K562 (cell line): ENCODE measurements at regions not wholly inside any gene's neighbourhood (a gene's known extent, or its start where the extent isn't known, plus 50 kb on each side); places are given as distances from the start of the nearest gene placed in this dataset.

Experiments used
- ATAC-seq: fragments of 200-7000 bp; cut with Tn5 transposase; 3 replicates; pipeline ENCODE4 v1.9.1; 2020; ENCODE audit warnings: moderate library complexity
- BruUV-seq: library from RNA; stranded (reverse); fragments of 400-500 nt; replicated peaks from 2 replicates; lab custom pipeline; 2021; lab: Mats Ljungman, UMichigan
- CTCF ChIA-PET: fragments of 300-600 bp; formaldehyde crosslinking; extraction: SDS; loops from one replicate; lab custom pipeline; 2021; ENCODE audit warnings: low intra/inter-chr PET ratio; lab: Yijun Ruan, JAX
- POLR2A ChIA-PET: fragments of 300-600, 350-650 bp; sonication (Branson Sonifier 250); formaldehyde crosslinking; extraction: SDS; loops from one replicate; lab custom pipeline; 2021; ENCODE audit warnings: antibody characterized with exemption, inconsistent platforms; lab: Yijun Ruan, JAX
- DNase-seq, 4 experiments: peaks; one replicate each; pipeline versions ENCODE4 v3.0.0 to v3.0.0-alpha.2; 2011 to 2018; ENCODE audit warnings: low spot score in 3 of 4, mixed read lengths in 3 of 4; ENCODE audit errors: extremely low read depth in 1 of 4
- FAIRE-seq: peaks from 2 replicates; lab custom pipeline; 2011; peaks lifted over from hg19 to GRCh38; lab: Jason Lieb, UNC
- H2AFZ ChIP-seq: 2 replicates; pipeline ENCODE4 v1.6.0; 2011; ENCODE audit warnings: low read depth, low read length, control low read depth, inconsistent platforms
- H3K27ac ChIP-seq: fragments of 200-600 bp; 3 replicates; pipeline ENCODE4 v1.8.0; 2011; ENCODE audit warnings: low read depth, mild to moderate bottlenecking, control low read depth, inconsistent platforms, low read length, moderate library complexity, mixed read lengths; ENCODE audit errors: extremely low read depth
- H3K27me3 ChIP-seq, 2 experiments: fragments of 300-600 bp in 1 of 2; 2 replicates in 1 of 2; 3 replicates in 1 of 2; pipeline versions ENCODE4 v1.6.0 to v1.8.0; 2011; ENCODE audit warnings: inconsistent platforms in 2 of 2, low read length in 2 of 2, mild to moderate bottlenecking in 1 of 2, mixed read lengths in 1 of 2, moderate library complexity in 1 of 2; ENCODE audit not compliant: control insufficient read depth in 2 of 2, insufficient read depth in 2 of 2
- H3K36me3 ChIP-seq: fragments of 300-600 bp; 3 replicates; pipeline ENCODE4 v1.8.0; 2011; ENCODE audit warnings: mild to moderate bottlenecking, low read length, inconsistent platforms; ENCODE audit not compliant: control insufficient read depth, insufficient read depth
- H3K4me1 ChIP-seq, 2 experiments: fragments of 200-600 bp in 1 of 2; replicated peaks in 1 of 2; 2 replicates in 1 of 2; 3 replicates in 1 of 2; pipeline versions ENCODE4 v1.5.1 to v1.8.0; 2011; ENCODE audit warnings: inconsistent platforms in 2 of 2, low read length in 2 of 2, mild to moderate bottlenecking in 1 of 2, mixed read lengths in 1 of 2, moderate library complexity in 1 of 2; ENCODE audit not compliant: control insufficient read depth in 2 of 2, insufficient read depth in 2 of 2
- H3K4me2 ChIP-seq: 2 replicates; pipeline ENCODE4 v1.6.1; 2011; ENCODE audit warnings: low read length, control low read depth, inconsistent platforms, mixed read lengths; ENCODE audit not compliant: insufficient read depth
- H3K4me3 ChIP-seq: fragments of 200-600 bp; sonication (generic), shearing (Covaris generic); 2 replicates; pipeline ENCODE4 v1.5.1; 2016; ENCODE audit warnings: control low read depth, inconsistent platforms
- H3K79me2 ChIP-seq: fragments of 200-600 bp; 3 replicates; pipeline ENCODE4 v1.8.0; 2011; ENCODE audit warnings: low read length, inconsistent platforms; ENCODE audit not compliant: control insufficient read depth, insufficient read depth
- H3K9ac ChIP-seq, 2 experiments: 2 replicates each; pipeline versions ENCODE4 v1.6.0 to v1.6.1; 2011; ENCODE audit warnings: low read depth in 2 of 2, low read length in 2 of 2, control low read depth in 1 of 2, inconsistent platforms in 1 of 2, mild to moderate bottlenecking in 1 of 2, mixed read lengths in 1 of 2; ENCODE audit not compliant: insufficient read depth in 1 of 2
- H3K9me1 ChIP-seq: one replicate; pipeline ENCODE4 v1.6.0; 2011; ENCODE audit warnings: inconsistent platforms, mild to moderate bottlenecking, low read length, moderate library complexity; ENCODE audit not compliant: control insufficient read depth, insufficient read depth
- H3K9me3 ChIP-seq: replicated peaks from 2 replicates; pipeline ENCODE4 v1.5.1; 2011; ENCODE audit warnings: low read depth, low read length, inconsistent platforms; ENCODE audit not compliant: control insufficient read depth, insufficient read depth
- H4K20me1 ChIP-seq: replicated peaks from 2 replicates; pipeline ENCODE4 v1.6.1; 2011; ENCODE audit warnings: low read length, inconsistent platforms, mixed read lengths; ENCODE audit not compliant: control insufficient read depth, insufficient read depth
- ARNT ChIP-seq, 2 experiments: fragments of 450-650 bp; IDR thresholded peaks; 2 replicates each; pipeline ENCODE4 v1.6.1; 2016; ENCODE audit warnings: mild to moderate bottlenecking in 1 of 2
- CCAR2 ChIP-seq: fragments of 200-400 bp; formaldehyde crosslinking; IDR thresholded peaks from 2 replicates; pipeline ENCODE4 v1.6.1; 2017; ENCODE audit warnings: mild to moderate bottlenecking, low read depth, low read length
- KLF16 ChIP-seq: IDR thresholded peaks from 2 replicates; pipeline ENCODE4 v1.6.1; 2016; ENCODE audit warnings: antibody characterized with exemption
- MECOM ChIP-seq: fragments of 250-450 bp; sonication (Bioruptor Pico); IDR thresholded peaks from 2 replicates; pipeline ENCODE4 v1.8.0; 2022; ENCODE audit warnings: inconsistent platforms
- PHF20 ChIP-seq: fragments of 450-650 bp; IDR thresholded peaks from 2 replicates; pipeline ENCODE4 v1.6.1; 2018; ENCODE audit not compliant: partially characterized antibody
- PML ChIP-seq: IDR thresholded peaks from 2 replicates; pipeline ENCODE4 v1.6.1; 2012; ENCODE audit warnings: low read length, inconsistent platforms
- RBM17 ChIP-seq: fragments of 200-400 bp; formaldehyde crosslinking; IDR thresholded peaks from 2 replicates; pipeline ENCODE4 v1.6.1; 2017; ENCODE audit warnings: low read depth, mild to moderate bottlenecking, low read length, borderline replicate concordance
- RNF2 ChIP-seq: sonication (generic); IDR thresholded peaks from 2 replicates; pipeline ENCODE4 v1.6.1; 2016
- SLC30A9 ChIP-seq: fragments of 250-450 bp; sonication (Bioruptor Pico); IDR thresholded peaks from 2 replicates; pipeline ENCODE4 v1.8.0; 2022; ENCODE audit warnings: mild to moderate bottlenecking, moderate library complexity
- TAF7 ChIP-seq: fragments of 450-650 bp; IDR thresholded peaks from 2 replicates; pipeline ENCODE4 v1.6.1; 2016; ENCODE audit warnings: missing genetic modification characterization, missing compliant biosample characterization
- ZBTB8A ChIP-seq: fragments of 450-650 bp; IDR thresholded peaks from 2 replicates; pipeline ENCODE4 v1.6.1; 2018; ENCODE audit warnings: mild to moderate bottlenecking, moderate library complexity; ENCODE audit not compliant: partially characterized antibody
- ZNF134 ChIP-seq: fragments of 250-450 bp; sonication (Bioruptor Pico); conservative IDR thresholded peaks from 2 replicates; pipeline ENCODE4 v1.4.0; 2020
- ZNF561 ChIP-seq: fragments of 450-650 bp; formaldehyde crosslinking; conservative IDR thresholded peaks from 2 replicates; pipeline ENCODE4 v1.4.0; 2020; ENCODE audit warnings: mild to moderate bottlenecking, moderate library complexity
- in situ Hi-C: fragments of 300-500 bp; cut with MboI; formaldehyde crosslinking; loops from 4 replicates; pipeline ENCODE4 v1.15.0; 2018; ENCODE audit warnings: inconsistent platforms, mixed read lengths
- intact Hi-C: fragments of 100-400 bp; cut with micrococcal nuclease; formaldehyde crosslinking; loops from 2 replicates; pipeline ENCODE4 v1.14.2; 2022
- TF ChIP-seq, protein P1 (sequence below): sonication (generic); formaldehyde crosslinking; IDR thresholded peaks from 2 replicates; pipeline ENCODE4 v1.8.0; 2023; ENCODE audit warnings: missing genetic modification reagents, mild to moderate bottlenecking, borderline replicate concordance
- TF ChIP-seq, protein P2 (sequence below): fragments of 450-650 bp; IDR thresholded peaks from 2 replicates; pipeline ENCODE4 v1.6.1; 2016; ENCODE audit warnings: mild to moderate bottlenecking

DNA sequence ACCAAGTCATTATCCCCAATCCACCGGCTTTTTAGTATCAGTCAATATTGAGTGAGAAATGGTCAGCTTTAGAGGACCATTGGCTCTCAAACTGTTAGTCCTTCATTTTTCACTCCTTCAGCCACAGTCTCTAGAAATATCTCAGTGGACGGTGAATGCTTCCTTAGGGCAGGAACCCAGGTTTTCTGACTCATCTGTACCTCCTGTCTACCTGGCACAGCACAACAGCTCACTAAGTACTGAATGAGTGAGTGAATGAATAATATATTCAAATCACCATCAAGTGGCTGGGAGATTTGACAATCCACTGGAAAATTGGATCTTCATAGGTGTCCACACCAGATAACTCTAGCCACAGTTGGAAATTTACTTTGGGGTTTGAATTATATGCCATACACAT is 609.5 kb upstream of the CLINT1 start (continued):
- TF ChIP-seq, protein P1, sequence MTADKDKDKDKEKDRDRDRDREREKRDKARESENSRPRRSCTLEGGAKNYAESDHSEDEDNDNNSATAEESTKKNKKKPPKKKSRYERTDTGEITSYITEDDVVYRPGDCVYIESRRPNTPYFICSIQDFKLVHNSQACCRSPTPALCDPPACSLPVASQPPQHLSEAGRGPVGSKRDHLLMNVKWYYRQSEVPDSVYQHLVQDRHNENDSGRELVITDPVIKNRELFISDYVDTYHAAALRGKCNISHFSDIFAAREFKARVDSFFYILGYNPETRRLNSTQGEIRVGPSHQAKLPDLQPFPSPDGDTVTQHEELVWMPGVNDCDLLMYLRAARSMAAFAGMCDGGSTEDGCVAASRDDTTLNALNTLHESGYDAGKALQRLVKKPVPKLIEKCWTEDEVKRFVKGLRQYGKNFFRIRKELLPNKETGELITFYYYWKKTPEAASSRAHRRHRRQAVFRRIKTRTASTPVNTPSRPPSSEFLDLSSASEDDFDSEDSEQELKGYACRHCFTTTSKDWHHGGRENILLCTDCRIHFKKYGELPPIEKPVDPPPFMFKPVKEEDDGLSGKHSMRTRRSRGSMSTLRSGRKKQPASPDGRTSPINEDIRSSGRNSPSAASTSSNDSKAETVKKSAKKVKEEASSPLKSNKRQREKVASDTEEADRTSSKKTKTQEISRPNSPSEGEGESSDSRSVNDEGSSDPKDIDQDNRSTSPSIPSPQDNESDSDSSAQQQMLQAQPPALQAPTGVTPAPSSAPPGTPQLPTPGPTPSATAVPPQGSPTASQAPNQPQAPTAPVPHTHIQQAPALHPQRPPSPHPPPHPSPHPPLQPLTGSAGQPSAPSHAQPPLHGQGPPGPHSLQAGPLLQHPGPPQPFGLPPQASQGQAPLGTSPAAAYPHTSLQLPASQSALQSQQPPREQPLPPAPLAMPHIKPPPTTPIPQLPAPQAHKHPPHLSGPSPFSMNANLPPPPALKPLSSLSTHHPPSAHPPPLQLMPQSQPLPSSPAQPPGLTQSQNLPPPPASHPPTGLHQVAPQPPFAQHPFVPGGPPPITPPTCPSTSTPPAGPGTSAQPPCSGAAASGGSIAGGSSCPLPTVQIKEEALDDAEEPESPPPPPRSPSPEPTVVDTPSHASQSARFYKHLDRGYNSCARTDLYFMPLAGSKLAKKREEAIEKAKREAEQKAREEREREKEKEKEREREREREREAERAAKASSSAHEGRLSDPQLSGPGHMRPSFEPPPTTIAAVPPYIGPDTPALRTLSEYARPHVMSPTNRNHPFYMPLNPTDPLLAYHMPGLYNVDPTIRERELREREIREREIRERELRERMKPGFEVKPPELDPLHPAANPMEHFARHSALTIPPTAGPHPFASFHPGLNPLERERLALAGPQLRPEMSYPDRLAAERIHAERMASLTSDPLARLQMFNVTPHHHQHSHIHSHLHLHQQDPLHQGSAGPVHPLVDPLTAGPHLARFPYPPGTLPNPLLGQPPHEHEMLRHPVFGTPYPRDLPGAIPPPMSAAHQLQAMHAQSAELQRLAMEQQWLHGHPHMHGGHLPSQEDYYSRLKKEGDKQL (CRISPR knock-in tag), result no peak
- TF ChIP-seq PML, result no peak
- no peak for TF ChIP-seq RNF2
- no peak for TF ChIP-seq RBM17
- TF ChIP-seq ZNF134 (CRISPR knock-in tag), result no peak
- no peak for TF ChIP-seq MECOM
- no peak for TF ChIP-seq ZNF561 (CRISPR knock-in tag)
- TF ChIP-seq KLF16, result no peak

DNA sequence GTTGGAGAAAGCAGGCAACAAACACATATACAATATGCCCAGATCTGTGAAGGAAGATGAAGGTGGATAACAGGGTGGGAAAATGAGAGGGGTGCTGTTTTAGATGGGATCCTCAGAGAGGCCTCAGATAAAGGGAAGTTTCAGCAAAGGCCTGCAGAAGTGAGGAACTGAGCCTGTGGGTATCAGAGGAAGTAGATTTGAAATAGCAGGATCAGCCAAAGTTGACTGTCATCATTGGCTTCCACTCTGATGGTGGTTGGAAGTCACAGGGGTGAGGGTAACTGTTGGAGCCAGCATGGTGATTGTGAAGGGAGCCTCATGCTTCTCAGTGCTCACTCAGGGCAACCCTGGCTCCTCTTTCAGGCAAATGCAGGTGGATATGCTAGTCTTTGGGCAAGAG is 607.2 kb upstream of the CLINT1 start:
- no peaks in the 10 kb centered on the region for H3K4me1 ChIP-seq
- H4K20me1 ChIP-seq, result no peaks in the 10 kb centered on the region
- CTCF ChIA-PET, result no interaction called here
- no TSS peak for BruUV-seq
- no peaks in the 10 kb centered on the region for H3K79me2 ChIP-seq
- H3K9me1 ChIP-seq, result no peaks in the 10 kb centered on the region
- POLR2A ChIA-PET, result no interaction called here
- H3K9ac ChIP-seq, result no peak overlapping the region
- no peak for DNase-seq
- no peak overlapping the region for H3K27ac ChIP-seq
- no peak overlapping the region for H2AFZ ChIP-seq
- no peaks in the 10 kb centered on the region for H3K36me3 ChIP-seq
- no peaks in the 10 kb centered on the region for H3K9me3 ChIP-seq
- no peak for FAIRE-seq
- intact Hi-C loops (no loop called here), in situ Hi-C loops (no loop called here)
- ATAC-seq, result no peak
- H3K4me3 ChIP-seq, result no peak overlapping the region
- no peaks in the 10 kb centered on the region for H3K27me3 ChIP-seq
- H3K4me2 ChIP-seq, result no peak overlapping the region
- TF ChIP-seq ZBTB8A, result no peak
- TF ChIP-seq, protein P2, sequence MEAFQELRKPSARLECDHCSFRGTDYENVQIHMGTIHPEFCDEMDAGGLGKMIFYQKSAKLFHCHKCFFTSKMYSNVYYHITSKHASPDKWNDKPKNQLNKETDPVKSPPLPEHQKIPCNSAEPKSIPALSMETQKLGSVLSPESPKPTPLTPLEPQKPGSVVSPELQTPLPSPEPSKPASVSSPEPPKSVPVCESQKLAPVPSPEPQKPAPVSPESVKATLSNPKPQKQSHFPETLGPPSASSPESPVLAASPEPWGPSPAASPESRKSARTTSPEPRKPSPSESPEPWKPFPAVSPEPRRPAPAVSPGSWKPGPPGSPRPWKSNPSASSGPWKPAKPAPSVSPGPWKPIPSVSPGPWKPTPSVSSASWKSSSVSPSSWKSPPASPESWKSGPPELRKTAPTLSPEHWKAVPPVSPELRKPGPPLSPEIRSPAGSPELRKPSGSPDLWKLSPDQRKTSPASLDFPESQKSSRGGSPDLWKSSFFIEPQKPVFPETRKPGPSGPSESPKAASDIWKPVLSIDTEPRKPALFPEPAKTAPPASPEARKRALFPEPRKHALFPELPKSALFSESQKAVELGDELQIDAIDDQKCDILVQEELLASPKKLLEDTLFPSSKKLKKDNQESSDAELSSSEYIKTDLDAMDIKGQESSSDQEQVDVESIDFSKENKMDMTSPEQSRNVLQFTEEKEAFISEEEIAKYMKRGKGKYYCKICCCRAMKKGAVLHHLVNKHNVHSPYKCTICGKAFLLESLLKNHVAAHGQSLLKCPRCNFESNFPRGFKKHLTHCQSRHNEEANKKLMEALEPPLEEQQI, result no peak
- TF ChIP-seq TAF7, result no peak
- TF ChIP-seq ARNT (IDR thresholded peaks at IDR 0.05), result no peak
- no peak for TF ChIP-seq PHF20
- no peak for TF ChIP-seq CCAR2
- TF ChIP-seq SLC30A9, result no peak
